Bronchial epithelial cell (primary cell): ENCODE measurements at regions not wholly inside any gene's neighbourhood (a gene's known extent, or its start where the extent isn't known, plus 50 kb on each side); places are given as distances from the start of the nearest gene placed in this dataset.

Source experiments
- DNase-seq: peaks from one replicate; pipeline ENCODE4 v3.0.0-alpha.2; 2010; ENCODE audit warnings: low read depth
- FAIRE-seq: peaks from 2 replicates; lab custom pipeline; 2011; peaks lifted over from hg19 to GRCh38; lab: Jason Lieb, UNC
- H3K27me3 ChIP-seq: 2 replicates; pipeline ENCODE4 v1.5.1; 2011; ENCODE audit warnings: low read length; ENCODE audit not compliant: control insufficient read depth, insufficient read depth
- H3K36me3 ChIP-seq: 2 replicates; pipeline ENCODE4 v1.5.1; 2011; ENCODE audit warnings: low read length; ENCODE audit not compliant: control insufficient read depth, insufficient read depth
- H3K4me3 ChIP-seq: 2 replicates; pipeline ENCODE4 v1.5.1; 2011; ENCODE audit warnings: mild to moderate bottlenecking, low read depth, low read length, control low read depth
- CTCF ChIP-seq: IDR thresholded peaks from 2 replicates; pipeline ENCODE4 v1.5.1; 2011; ENCODE audit warnings: mild to moderate bottlenecking, moderate library complexity, low read length, control low read depth, inconsistent platforms; ENCODE audit not compliant: insufficient read depth, severe bottlenecking

DNA sequence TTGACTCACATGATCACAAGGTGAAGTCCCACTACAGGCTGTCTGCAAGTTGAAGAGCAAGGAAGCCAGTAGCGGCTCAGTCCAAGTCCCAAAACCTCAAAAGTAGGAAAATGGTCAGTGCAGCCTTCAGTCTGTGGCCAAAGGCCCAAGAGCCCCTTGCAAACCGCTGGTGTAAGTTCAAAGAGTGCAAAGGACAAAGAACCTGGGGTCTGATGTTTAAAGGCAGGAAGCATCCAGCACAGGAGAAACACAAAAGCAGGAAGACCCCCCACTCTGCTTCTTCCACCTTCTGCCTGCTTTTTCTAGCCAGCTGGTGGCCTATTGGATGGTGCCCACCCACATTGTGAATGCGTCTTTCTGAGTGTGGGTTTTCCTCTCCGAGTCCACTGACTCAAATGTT, 2222.6 kb downstream of the MRPL39 start:
- TF ChIP-seq CTCF = no peak
- H3K36me3 ChIP-seq = no peaks in the 10 kb centered on the region
- no peak overlapping the region for H3K4me3 ChIP-seq
- H3K27me3 ChIP-seq = no peaks in the 10 kb centered on the region
- DNase-seq (no peak), FAIRE-seq (no peak)

GRCh38 chr21:23374155-23374554, 2233.1 kb downstream of the MRPL39 start:
- Histone ChIP-seq H3K36me3 (no peaks in the 10 kb centered on the region), H3K4me3 (no peak overlapping the region), H3K27me3 (no peaks in the 10 kb centered on the region)
- FAIRE-seq (no peak), DNase-seq (no peak)
- no peak for TF ChIP-seq CTCF

GRCh38 chr21:23356905-23357304, 2250.4 kb downstream of the MRPL39 start:
- Histone ChIP-seq H3K4me3 (no peak overlapping the region), H3K36me3 (no peaks in the 10 kb centered on the region), H3K27me3 (no peaks in the 10 kb centered on the region)
- no peak for TF ChIP-seq CTCF
- DNase-seq = no peak
- no peak for FAIRE-seq

GRCh38 chr21:23316190-23316589, 2291.1 kb downstream of the MRPL39 start:
- no peak overlapping the region for H3K4me3 ChIP-seq
- no peak for FAIRE-seq
- H3K27me3 ChIP-seq = no peaks in the 10 kb centered on the region
- no peaks in the 10 kb centered on the region for H3K36me3 ChIP-seq
- no peak for TF ChIP-seq CTCF
- DNase-seq = no peak

DNA sequence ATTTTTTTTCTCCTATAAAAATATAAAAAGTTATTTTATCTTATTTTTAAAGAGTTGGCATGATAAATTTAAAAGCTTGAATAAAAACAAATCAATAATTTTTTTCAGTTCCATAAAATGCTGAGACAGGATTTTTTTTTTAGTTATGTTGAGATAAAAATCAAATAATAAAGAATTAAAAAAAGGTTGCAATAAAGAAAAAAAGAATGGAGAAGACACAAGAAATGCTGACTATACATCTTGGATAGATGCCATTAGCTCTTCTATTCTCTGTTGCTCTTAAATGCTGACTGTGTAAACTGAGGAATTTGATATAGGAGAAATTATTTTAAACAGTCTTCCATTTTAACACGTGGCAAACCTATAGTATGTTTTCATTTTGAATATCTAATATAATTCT, 2298.5 kb downstream of the MRPL39 start:
- TF ChIP-seq CTCF = no peak
- no peaks in the 10 kb centered on the region for H3K36me3 ChIP-seq
- FAIRE-seq = no peak
- DNase-seq = no peak
- H3K4me3 ChIP-seq = no peak overlapping the region
- no peaks in the 10 kb centered on the region for H3K27me3 ChIP-seq

- DNase-seq (no peak), FAIRE-seq (no peak)
- no peaks in the 10 kb centered on the region for H3K27me3 ChIP-seq
- H3K4me3 ChIP-seq = no peak overlapping the region
- H3K36me3 ChIP-seq = no peaks in the 10 kb centered on the region
- no peak for TF ChIP-seq CTCF
Observed at GRCh38 chr21:23307065-23307464, 2300.2 kb downstream of the MRPL39 start.
